ENCODE measurements at regions not wholly inside any gene's neighbourhood (a gene's known extent, or its start where the extent isn't known, plus 50 kb on each side); places are given as distances from the start of the nearest gene placed in this dataset.
A peak's percentile ranks its signal among the peaks of the same experiment; 100 is the strongest.

DNA sequence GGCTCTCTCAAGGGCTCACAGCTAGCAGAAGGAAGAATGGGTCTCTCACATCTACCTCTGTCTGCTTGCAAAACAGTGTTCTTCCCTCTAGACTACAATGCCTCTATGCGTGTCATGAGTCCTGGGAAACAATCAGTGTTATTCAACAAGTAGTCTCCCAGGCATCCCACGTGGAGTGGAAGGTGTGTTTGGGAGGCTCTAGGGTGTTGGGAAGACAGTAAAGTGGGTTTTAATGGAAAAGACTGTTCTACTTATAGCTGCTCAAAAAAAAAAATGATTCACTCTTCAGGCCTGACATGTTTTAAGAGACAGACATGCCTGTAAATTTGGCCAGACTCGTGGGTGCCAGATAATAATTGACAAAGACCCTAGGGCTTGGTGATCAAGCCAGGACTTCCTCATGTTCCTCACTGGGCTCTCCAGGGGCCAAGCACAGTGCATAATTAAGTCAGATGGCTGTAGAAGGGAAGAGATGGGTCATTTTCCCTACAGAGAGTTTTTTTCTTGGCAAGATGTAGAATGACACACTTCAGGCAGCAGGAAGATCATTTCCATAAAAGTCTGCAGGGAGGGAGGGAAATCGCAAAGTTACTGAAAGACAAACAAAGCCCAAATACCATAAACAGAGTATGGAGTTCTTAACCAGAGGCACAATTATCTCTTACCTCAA lies 246.4 kb downstream of the ACTL7B start:
- no peak for DNase-seq (ENCODE audit: low read depth in 2 of 2)

DNA sequence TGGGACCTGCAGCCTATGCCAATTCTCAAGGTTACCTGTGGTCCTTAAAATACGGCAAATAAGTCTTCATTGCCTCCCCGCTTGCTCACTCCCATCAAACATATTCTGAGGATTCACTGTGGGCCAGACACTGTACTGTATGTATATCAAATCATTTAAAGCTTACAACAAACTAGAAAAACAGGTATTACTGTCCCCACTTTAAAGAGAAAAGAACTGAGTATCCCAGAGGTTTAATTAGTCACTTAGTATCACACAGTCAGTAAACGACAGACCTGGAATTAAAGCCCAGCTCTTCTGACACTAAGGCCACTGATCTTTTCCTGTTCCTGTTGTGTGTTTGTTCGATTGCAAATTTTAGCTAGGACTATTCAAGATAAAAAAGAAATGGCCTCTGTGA lies 248.2 kb downstream of the ACTL7B start:
- DNase-seq (ENCODE audit: low read depth in 2 of 2), result no peak

DNA sequence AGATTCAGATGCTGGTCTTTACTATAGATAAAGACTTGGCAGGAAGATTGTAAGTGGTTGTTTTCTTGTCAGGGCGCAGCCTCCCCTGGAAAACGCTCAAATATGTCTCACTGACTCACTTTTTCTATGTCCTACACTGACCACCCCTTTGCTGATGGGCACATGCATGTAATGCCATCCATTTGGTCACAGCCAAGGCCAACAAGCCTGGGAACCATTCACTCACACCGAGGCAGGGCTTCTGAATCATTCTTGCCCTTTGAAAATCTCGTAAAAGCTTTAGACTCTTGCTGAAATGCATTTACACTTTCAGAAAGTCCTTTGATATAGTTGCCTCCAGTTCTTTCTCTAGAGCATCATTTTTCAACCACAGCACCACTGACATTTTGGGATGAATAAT lies 249.4 kb downstream of the ACTL7B start:
- no peak for DNase-seq (ENCODE audit: low read depth in 2 of 2)

DNA sequence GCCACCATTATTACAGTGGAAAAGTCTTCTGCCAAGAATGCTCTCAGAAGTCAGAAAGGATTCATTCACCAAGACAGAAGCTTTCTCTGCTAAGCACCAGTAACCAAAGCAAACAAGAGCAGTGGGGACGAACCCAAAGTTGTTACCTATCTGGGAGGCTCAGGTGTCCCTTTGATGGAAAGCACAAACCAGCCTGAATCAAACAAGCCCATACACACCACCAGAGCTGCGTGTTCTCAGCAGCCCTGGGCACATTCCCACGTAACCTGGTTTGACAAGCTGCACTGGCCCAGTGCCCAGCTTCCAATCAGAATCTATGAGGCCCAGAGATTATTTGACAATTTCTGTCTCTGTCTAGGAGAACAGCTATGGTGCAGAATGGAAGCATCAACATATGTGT lies 252.6 kb downstream of the ACTL7B start:
- no peak for DNase-seq (ENCODE audit: low read depth in 2 of 2)

DNA sequence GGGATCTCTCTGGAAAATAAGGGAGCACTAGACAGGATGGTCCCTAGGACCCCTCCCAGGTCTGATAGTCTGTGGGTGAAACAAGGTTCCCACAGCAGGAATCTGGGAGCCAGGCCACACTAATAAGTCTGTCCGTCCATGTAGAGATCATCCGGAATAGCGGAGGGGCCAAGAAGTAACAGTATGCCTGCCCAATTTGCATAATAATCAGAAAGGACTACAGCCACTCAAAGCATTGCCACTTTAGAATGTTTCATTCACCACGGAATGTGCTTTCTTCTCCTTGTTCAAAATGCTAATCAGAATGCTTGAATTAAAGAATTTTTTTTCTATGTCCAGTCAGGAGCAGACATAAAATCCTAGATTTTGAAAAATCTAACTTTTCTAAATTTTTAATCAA lies 254.9 kb downstream of the ACTL7B start:
- no peak for DNase-seq (ENCODE audit: low read depth in 2 of 2)

DNA sequence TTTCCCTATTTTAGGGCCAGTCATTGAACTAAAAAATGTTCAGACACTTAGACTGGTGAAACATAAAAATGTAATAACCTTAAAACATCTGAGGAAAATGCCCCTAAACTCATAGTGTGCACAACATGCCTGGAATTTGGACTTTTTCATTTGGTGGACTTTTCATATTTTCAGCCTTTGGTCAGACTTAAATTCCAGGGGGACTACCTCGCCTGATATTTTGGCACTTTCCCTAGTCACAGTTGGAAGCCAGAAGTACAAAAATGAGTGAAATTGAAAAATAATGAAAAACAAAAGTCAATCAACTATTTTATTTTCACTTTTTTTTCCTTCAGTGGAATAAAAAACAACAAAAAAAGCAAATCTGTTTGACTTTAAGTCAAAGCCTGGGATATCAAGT lies 256.2 kb downstream of the ACTL7B start:
- no peak for DNase-seq (ENCODE audit: low read depth in 2 of 2)

DNA sequence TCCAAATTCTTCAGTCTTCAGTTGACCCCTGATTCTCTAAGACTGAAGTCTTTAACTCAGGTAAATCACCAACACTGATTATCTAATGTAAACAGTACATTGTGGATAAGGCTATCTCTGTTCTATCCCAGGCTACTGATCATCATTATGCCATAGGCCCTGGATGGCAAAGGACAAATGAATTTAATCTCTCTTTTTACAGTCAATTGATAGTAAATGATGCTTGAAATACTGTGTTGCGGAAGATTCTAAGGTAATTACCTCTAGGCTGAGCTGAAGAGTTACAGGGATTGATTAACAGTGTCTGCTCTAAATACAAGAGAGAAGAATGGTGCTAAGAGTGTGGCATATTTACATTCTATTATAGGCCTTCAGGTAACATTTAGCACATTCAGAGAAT lies 264.7 kb downstream of the ACTL7B start:
- no peak for DNase-seq (ENCODE audit: low read depth in 2 of 2)

DNA sequence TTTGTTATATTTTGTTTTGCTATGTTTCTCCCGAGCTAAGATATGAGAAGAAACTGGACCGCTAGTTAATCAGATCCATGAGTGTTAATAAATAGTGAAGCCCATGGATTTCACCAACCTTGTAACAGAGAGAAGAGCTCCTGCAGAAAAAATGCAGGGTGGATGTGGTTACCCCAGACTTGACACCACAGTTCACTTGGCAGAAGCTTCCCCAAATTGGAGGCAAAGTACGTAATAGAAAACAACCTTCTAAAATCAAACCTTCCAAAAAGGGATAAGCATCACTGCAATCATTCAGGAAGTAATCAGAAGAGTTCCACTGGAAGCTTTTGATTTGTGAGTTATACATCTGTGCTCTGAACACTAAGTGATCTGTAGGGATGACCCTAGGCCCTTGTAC lies 267.5 kb downstream of the ACTL7B start:
- DNase-seq (ENCODE audit: low read depth in 2 of 2), result no peak

DNA sequence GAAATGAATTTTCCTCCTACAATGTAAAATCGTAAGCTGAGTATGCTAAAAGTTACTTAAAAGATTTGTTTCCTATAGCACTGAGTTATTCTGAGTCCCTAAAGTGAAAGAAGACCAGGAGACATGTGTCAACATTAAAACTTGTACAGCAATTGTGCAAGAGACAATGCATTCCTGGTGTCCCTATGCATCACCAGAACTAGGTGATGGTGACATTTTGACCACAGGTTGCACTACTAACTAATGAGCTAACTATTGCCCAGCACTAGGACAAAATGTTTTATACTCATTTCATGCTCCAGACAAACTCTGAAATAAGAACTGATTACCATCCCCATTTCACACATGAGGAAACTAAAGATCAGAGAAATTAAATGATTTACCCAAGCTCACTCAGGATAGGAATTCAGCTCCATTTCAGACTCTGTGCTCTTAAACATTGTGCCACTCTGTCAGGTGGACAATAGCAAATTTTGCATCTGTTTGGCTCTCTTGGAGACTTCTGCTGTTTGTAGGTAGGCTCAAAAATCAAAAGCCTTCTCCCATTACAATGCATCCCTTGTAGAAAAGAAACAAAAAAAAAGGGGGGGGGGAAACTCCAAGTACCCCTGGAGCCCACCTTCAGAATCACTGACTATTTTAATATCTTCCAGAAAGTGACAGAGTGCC lies 269.2 kb downstream of the ACTL7B start:
- DNase-seq (ENCODE audit: low read depth in 2 of 2), result no peak

DNA sequence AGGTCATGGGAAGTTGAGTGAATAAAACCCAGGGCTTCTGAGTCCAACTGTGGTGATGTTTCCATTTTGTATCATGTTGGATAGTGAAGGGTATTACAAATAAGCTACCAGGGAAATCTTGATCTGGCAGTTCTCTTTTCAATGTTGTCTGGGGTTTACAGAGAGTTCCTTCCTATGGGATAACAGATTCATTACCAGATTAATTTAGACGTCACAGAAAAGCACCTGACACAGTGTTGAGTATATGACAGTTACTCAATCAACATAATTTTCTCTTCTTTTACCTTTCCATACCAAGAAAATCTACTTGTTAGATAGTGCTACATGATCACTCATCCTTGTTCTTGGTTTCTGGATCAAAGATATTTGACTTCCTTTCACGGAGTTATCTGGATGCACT lies 270.9 kb downstream of the ACTL7B start:
- DNase-seq (ENCODE audit: low read depth in 2 of 2), result no peak

DNA sequence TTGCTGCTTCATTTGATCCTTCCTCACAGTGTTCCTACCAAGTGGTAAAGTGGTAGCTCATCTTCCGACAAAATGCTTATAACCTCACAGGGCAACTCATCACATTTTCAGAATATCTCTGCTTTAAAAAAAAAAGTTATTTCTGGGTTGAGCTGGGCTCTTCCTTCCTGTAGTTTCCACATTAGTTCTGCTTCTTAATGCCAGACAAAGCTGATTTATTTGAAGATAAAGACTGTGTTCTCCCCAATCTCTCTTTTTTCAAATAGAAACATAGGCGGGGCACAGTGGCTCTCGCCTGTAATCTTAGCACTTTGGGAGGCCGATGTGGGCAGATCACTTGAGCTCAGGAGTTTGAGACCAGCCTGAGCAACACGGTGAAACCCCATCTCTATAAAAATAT lies 273.1 kb downstream of the ACTL7B start:
- no peak for DNase-seq (ENCODE audit: low read depth in 2 of 2)

DNA sequence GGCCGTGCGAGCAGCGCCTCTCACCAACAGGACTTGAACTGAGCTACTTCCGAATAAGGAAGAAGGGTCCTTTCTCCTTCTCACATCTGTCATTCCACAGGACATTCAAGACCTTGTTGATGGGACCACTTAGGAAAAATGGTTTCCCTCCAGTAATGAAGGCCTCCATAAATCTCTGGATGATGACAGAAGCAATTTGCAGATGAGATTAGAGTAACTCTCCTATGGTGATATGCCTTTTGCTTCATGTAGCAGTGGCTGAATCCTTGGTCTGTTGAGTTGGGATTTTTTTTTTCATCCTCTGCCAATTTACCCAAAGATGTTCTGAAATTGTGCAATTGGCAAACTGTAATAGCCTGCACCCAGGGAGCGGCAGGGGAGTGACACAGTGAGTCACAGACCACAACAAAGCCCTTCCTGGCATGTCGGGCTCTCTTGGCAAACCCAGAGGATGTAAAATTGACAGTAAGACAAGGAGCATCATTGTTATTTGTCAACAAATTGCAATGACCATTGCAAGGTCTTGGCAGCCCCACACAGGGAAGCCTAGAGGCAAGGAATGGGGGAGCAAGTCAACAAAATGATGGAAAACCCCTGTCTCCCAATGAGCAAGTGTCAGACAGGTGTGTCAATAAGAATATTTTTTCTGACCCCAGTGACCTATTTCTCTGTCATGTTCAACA lies 275.9 kb downstream of the ACTL7B start:
- no peak for DNase-seq (ENCODE audit: low read depth in 2 of 2)

DNA sequence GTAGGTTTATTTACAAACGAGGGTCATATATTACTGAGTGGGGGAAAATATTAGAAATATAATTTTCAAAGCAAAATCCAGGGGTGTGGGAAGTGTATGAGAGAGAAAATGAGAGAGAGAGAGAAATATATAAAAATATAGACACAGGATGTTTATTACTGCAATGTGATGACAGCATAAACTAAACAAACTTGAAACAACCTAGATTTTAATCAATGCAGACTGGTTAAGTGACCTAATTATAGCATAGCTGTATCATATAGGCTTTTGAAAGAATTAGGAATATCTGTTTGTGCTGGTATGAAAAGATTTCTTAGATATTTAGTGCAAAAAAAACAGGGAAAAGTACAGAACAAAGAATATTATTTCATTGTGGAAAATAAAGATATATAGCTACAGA lies 280.5 kb downstream of the ACTL7B start:
- no peak for DNase-seq (ENCODE audit: low read depth in 2 of 2)

DNA sequence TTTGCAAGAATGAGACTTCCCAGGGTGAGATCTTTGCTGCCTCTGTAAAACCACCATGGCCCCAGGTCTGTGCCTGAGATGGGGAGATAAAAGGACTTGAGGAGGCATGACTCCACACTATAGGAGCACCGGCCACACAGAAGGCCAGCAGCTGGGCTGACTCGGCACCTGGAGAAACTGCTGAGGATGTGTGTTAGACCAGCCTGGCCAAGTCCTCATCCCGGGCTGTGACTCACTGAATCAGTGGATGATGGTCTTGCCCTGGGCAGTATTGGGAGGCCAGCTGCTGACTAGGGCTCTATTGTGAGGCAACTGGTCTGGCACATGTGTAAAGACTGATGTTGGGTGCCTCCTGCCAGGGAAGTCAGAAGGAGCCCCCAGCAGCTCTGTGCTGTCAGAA lies 286.2 kb downstream of the ACTL7B start:
- DNase-seq (ENCODE audit: low read depth in 2 of 2), result no peak

DNA sequence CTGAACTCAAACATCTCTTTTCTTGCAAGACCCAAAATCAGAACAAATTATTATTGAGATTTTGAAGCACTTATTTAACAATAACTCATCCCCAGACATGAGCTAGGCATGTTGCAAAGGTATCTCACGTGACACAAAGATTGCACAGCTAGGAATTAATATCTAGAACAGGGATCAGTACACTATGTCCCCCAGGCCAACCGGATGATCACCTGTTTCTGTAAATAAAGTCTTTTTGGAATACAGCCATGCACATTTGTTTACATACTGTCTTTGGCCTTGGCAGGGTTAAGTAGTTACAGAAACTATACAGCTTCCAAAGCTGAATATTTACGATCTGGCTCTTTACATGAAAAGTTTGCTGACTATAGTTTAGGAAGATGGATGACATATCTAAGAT lies 287.7 kb downstream of the ACTL7B start:
- no peak for DNase-seq (ENCODE audit: low read depth in 2 of 2)

DNA sequence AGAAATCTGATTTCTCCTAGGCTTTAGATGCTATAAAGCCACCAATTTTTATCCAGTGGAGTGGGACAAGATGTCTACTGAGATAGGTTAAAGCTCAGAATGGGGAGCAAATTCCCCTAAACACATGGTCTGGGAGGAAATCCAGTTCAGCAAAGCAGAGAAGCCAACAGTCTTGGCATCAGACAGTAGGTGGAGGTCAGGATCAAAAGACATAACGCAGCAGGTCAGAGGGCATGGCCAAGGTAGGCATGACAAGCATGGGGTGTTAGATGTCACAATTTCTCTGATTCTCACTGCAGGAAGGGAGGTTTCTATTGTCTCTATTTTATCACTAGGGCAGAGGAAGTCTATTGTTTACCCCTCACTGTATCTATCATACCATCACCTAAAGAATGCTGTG lies 288.2 kb downstream of the ACTL7B start:
- DNase-seq (ENCODE audit: low read depth in 2 of 2), result peak in 1 of 2 donors; percentile 16

DNA sequence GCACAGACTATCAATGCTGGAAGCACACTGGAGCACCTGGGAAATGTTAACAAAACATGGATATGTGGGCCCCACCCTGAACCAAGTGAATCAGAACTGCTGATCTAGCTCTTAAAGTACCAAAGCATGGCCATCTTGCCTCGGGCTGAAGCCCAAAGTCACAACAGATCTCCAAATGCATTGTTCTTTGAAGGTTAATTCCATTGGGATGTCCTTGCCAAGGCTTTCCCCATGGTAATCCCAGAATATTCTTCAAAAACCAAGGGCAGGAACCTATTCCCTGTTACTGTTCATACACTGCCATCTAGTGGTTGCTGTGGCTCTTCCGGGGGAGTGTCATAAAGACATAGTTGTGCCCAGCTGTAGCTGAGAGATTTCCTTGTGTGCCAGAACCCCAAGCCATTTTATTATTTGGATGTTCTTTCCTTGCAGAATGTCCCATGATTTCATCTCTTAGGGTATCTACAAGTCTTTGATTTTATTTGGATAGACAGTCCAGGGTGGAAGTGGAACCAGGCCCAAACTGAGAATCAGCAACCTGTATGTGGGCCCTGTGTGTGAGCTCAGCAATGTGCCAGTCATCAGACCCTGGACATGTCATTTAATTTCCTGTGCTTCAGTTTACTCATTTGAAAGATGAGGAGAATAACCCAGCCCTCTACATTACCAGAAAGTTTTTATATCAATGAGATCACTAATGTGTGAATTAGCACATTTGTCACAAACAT lies 290.0 kb downstream of the ACTL7B start:
- DNase-seq (ENCODE audit: low read depth in 2 of 2), result peak; percentile 88 to 90

DNA sequence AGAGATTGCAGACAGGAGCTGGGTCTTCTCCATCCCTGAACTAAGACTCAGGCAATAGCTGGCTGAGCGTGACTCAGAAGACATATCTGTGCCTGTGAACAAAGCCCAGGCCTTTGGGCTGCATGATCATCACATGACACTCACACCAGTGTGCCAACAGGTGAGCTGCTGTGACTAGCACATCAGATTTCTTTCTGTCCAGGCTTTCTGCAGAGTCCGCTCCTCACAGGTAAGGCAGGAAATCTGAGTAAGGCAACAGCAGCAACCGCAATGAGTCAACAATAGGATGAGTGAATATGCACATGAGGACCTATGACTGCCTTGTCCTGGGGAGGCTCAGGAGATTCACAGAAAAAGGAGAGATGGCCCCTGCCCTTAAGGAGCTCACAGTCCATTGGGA lies 293.6 kb downstream of the ACTL7B start:
- DNase-seq (ENCODE audit: low read depth in 2 of 2), result no peak

DNA sequence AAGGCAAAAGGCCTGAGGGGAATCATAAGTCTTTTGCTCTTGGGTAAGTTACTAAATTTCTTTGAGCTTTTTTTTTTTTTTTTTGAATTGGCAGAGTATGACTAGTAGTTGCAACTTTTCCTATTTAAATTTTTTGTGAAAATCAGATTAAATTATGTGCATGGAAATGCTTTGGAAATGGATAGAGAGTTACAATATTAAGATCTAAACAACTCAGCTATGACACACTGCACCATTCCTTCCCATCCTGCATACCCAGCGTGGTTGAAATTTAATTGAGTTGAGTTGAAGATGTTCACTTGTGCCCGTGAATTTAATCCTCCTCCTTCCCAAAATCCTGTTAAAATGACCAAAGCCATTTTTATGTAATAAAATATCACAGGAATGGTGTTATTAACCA lies 296.4 kb downstream of the ACTL7B start:
- no peak for DNase-seq (ENCODE audit: low read depth in 2 of 2)

DNA sequence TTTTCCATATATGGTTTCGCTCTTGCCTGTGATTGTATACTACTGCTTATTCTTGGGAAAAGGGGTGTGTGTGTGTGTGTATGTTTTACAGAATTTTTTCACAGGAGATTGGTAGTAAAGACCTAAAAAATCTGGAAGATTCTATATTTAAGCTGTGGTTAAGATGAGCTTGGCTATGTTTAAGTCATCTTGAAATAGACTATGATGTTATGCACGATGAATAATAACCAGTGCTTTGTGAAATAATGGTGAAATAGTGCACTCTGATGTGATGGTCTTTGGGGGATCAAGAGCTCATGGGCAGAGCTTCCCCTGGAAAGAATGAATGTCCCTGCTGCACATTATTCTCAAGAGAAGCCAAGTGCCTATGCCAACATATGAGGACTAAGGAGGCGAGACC lies 301.0 kb downstream of the ACTL7B start:
- no peak for DNase-seq (ENCODE audit: low read depth in 2 of 2)

DNA sequence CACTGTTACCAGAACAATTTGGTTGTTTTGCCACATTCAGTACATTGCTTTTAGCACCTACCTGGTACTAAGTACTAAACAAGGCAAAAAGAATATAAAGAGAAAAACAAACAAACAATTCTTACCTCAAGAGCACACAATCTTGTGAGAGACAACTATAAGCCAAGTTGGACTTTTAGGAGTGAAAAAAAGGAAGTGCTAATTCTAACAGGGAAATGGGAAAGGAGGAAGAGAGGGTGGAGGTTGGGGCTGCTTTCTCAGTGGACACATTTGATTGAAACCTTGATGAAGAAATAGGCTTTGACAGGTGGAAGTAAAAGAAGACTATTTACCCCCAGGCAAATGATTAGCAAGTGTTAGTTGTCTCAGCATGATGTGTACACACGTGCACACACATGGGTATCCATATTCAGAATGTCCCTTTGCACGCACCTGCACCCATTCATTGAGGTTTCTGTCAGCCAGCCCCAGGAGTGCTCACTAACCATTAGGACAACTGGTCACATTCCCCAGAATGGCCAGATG lies 302.6 kb downstream of the ACTL7B start:
- no peak for DNase-seq (ENCODE audit: low read depth in 2 of 2)

DNA sequence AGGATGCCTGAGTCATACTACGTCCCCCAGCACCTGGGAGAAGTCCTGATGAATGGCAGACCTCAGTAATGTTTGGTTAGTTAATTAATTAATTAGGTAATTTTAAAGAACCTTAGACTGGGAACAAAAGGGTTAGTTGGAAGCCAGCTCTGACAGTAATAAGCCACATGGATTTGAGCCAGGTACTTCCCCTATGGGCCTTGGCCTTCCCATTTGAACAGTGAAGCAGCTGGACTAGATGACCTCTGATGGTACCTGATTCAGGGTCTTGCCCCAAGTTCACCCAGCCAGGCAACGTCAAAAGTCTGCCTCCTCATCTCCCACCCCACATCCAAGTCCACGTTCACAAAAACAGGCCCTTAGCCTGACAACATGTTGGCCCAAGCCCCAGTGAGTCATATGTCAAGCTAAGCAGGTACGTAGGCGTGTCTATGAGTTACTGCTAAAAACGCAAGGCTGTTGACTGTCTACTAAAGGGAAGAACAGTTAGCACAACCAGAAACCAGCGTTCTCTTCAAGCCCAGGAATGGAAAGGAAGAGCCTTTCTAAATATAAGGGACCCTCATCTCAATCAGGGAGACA lies 303.2 kb downstream of the ACTL7B start:
- no peak for DNase-seq (ENCODE audit: low read depth in 2 of 2)

All from dermis microvascular lymphatic vessel endothelial cell (primary cell).